ENCODE measurements at regions not wholly inside any gene's neighbourhood (a gene's known extent, or its start where the extent isn't known, plus 50 kb on each side); places are given as distances from the start of the nearest gene placed in this dataset.

DNA sequence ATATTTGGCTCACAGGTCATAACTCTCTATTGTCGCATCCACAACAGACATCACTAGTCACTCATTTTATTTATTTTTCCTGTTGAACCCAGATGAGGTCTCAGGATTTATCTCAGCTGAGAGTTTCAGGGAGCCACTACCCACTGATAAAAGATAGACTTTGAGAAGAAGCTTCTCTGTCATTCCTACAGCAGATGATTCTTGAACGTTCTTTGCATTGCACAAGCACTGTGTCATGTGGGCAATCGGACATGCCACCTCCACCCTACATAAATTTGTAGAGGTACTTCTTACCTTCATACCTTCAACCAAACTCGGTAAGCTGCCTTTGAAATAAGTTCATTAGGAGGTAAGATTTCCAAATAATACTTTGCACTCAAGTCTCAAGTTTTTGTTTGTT, 627.9 kb upstream of the TBX3 start:
- no peak for TF ChIP-seq POLR2A (IDR thresholded peaks at IDR 0.05; ENCODE audit: low read length)
- TF ChIP-seq GATA1 (IDR thresholded peaks at IDR 0.05; ENCODE audit: low read depth, low read length), result no peak

Measured in erythroblast (primary cell).